Ishikawa (cell line): ENCODE measurements at regions not wholly inside any gene's neighbourhood (a gene's known extent, or its start where the extent isn't known, plus 50 kb on each side); places are given as distances from the start of the nearest gene placed in this dataset.

Experiments
- MAX ChIP-seq: IDR thresholded peaks from 2 replicates; pipeline ENCODE4 v1.6.1; 2012
- REST ChIP-seq: IDR thresholded peaks from 2 replicates; pipeline ENCODE4 v1.6.1; 2012; ENCODE audit warnings: low read depth, mild to moderate bottlenecking
- TEAD4 ChIP-seq: IDR thresholded peaks from 2 replicates; pipeline ENCODE4 v1.6.1; 2012

- TF ChIP-seq MAX (no peak), REST (no peak), TEAD4 (no peak)
Observed at GRCh38 chr6:119581220-119581619, 231.7 kb upstream of the MAN1A1 start.
